ENCODE measurements at regions not wholly inside any gene's neighbourhood (a gene's known extent, or its start where the extent isn't known, plus 50 kb on each side); places are given as distances from the start of the nearest gene placed in this dataset. TPM values are rescaled to one million over a fixed set of nuclear protein-coding genes. Genes with fewer than 3 reads are reported as not detected.

DNA sequence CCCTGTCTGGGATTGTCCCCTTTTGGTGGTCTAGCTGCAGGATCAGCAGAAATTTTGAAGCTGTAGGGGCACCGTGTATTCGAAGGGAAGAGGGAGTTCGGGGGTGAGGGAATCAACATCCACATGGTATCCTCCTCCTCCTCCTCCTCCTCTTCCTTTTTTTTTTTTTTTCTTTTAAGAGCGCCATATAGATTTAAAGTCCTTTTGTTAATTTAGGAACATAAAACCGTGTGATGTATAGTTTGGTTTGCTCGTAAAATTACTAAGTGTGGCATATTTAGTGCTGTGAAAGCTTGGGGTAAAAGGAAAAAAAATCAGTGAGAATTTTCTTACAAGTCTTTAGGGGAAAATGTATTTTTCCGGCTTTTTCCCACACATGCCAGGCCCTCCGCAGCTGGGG lies 50.1 kb upstream of the GSE1 start:
- H4K5ac ChIP-seq (ENCODE audit: insufficient read length, low read depth, low read length): no peak overlapping the region
- no peaks in the 10 kb centered on the region for H3K9me3 ChIP-seq (ENCODE audit: control insufficient read depth, low read depth, low read length)
- no peaks in the 10 kb centered on the region for H4K20me1 ChIP-seq (ENCODE audit: control insufficient read depth, insufficient read depth, insufficient read length)
- no peak overlapping the region for H3K23ac ChIP-seq (ENCODE audit: insufficient read length, low read depth, low read length)
- Mint-ChIP-seq H3K27me3 (ENCODE audit: low read depth) (peaks cover 6% of the 10 kb centered on the region; the same call in 1 of the 2 replicates), H3K9me3 (no peaks in the 10 kb centered on the region; a peak in 1 of 5 replicates), H3K4me3 (no peak overlapping the region), H3K4me1 (peaks cover 58 to 61% of the 10 kb centered on the region in 2 experiments), H3K36me3 (ENCODE audit: insufficient read depth in 1 of 3, low read depth in 3 of 3) (peaks cover 2 to 5% (median 5%) of the 10 kb centered on the region in 3 experiments; a peak in 4 of 7 replicates), H3K27ac (no peak overlapping the region)
- H4K91ac ChIP-seq (ENCODE audit: insufficient read length, low read depth, low read length): no peak overlapping the region
- H3K4me2 ChIP-seq (ENCODE audit: insufficient read depth, insufficient read length, low read length): no peak overlapping the region
- no CpG with 5 or more reads among the region's 8 CpGs for WGBS (ENCODE audit: extremely low coverage, insufficient read length, low lambda C conversion rate)
- no peak overlapping the region for H3K9ac ChIP-seq (ENCODE audit: extremely low read depth, insufficient read length, low read length)
- H3K27ac ChIP-seq (ENCODE audit: insufficient read length, low read depth, low read length): no peak overlapping the region
- no peak overlapping the region for H2BK12ac ChIP-seq (ENCODE audit: insufficient read length, low read depth, low read length)
- H3K18ac ChIP-seq (ENCODE audit: insufficient read length, low read depth, low read length): no peak overlapping the region
- H3K14ac ChIP-seq (ENCODE audit: insufficient read depth, low read length): no peak overlapping the region
- no peak overlapping the region for H2AFZ ChIP-seq (ENCODE audit: low read length)
- TF ChIP-seq, protein P1, sequence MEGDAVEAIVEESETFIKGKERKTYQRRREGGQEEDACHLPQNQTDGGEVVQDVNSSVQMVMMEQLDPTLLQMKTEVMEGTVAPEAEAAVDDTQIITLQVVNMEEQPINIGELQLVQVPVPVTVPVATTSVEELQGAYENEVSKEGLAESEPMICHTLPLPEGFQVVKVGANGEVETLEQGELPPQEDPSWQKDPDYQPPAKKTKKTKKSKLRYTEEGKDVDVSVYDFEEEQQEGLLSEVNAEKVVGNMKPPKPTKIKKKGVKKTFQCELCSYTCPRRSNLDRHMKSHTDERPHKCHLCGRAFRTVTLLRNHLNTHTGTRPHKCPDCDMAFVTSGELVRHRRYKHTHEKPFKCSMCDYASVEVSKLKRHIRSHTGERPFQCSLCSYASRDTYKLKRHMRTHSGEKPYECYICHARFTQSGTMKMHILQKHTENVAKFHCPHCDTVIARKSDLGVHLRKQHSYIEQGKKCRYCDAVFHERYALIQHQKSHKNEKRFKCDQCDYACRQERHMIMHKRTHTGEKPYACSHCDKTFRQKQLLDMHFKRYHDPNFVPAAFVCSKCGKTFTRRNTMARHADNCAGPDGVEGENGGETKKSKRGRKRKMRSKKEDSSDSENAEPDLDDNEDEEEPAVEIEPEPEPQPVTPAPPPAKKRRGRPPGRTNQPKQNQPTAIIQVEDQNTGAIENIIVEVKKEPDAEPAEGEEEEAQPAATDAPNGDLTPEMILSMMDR (conservative IDR thresholded peaks at IDR 0.05): no peak
- H2BK20ac ChIP-seq (ENCODE audit: low read depth, low read length, poor library complexity, severe bottlenecking): no peak overlapping the region
- no peak overlapping the region for H3K4ac ChIP-seq (ENCODE audit: low read depth, low read length)
- H2AK5ac ChIP-seq (ENCODE audit: insufficient read length, low read length): no peak overlapping the region
- no peak overlapping the region for H2BK15ac ChIP-seq (ENCODE audit: low read depth, low read length)
- H3K56ac ChIP-seq (ENCODE audit: insufficient read length, low read depth, low read length): no peak overlapping the region
- no peak overlapping the region for H4K8ac ChIP-seq (replicated peaks; ENCODE audit: insufficient read length, low read depth, low read length)
- H3K79me2 ChIP-seq (ENCODE audit: insufficient read depth, low read length): peaks cover 13% of the 10 kb centered on the region; the same call in 1 of the 2 replicates
- H3T11ph ChIP-seq (ENCODE audit: low read length): no peak overlapping the region
- no peaks in the 10 kb centered on the region for H3K79me1 ChIP-seq (ENCODE audit: insufficient read depth, low read depth, low read length, poor library complexity, severe bottlenecking)
- H3K23me2 ChIP-seq (ENCODE audit: insufficient read length, low read depth, low read length, poor library complexity, severe bottlenecking): no peaks in the 10 kb centered on the region
- DNase-seq: no peak
- H3K27me3 ChIP-seq (ENCODE audit: insufficient read depth, low read length): no peaks in the 10 kb centered on the region
- H3K4me1 ChIP-seq (ENCODE audit: insufficient read depth, low read length): peaks cover 14% of the 10 kb centered on the region; the same call in 1 of the 2 replicates
- no peak overlapping the region for H2BK5ac ChIP-seq (ENCODE audit: insufficient read length, low read length)
- no peak overlapping the region for H2BK120ac ChIP-seq (ENCODE audit: low read depth, low read length, poor library complexity, severe bottlenecking)

Small RNAs in the stretch of these regions (microRNA-seq; reads per million reads assigned to microRNA genes)
- not detected for gene MIR5093 (ENCODE audit: borderline microRNAs expressed)

Data from H9 (cell line).